T-helper 2 cell treated with Interferon-gamma antibody and Interleukin-4, amounts not matched to agents 5 μg/mL and 100 μg/mL, for 36 hours (primary cell): ENCODE measurements at regions not wholly inside any gene's neighbourhood (a gene's known extent, or its start where the extent isn't known, plus 50 kb on each side); places are given as distances from the start of the nearest gene placed in this dataset.

Source experiments
- DNase-seq: peaks from one replicate; pipeline ENCODE4 v3.0.0; 2021; ENCODE audit warnings: low spot score
- H3K27ac Mint-ChIP-seq: one replicate; pipeline ENCODE4 v1.8.0; 2021; ENCODE audit warnings: mild to moderate bottlenecking, mixed read lengths
- H3K27me3 Mint-ChIP-seq: one replicate; pipeline ENCODE4 v1.8.0; 2021; ENCODE audit warnings: low read depth, mixed read lengths
- H3K36me3 Mint-ChIP-seq: one replicate; pipeline ENCODE4 v1.8.0; 2021; ENCODE audit warnings: low read depth, mixed read lengths
- H3K4me1 Mint-ChIP-seq: one replicate; pipeline ENCODE4 v1.8.0; 2021; ENCODE audit warnings: low read depth, mixed read lengths
- H3K4me3 Mint-ChIP-seq: one replicate; pipeline ENCODE4 v1.8.0; 2022; ENCODE audit warnings: mild to moderate bottlenecking, moderate library complexity, mixed read lengths
- H3K9me3 Mint-ChIP-seq: one replicate; pipeline ENCODE4 v1.8.0; 2021; ENCODE audit warnings: mixed read lengths

DNA sequence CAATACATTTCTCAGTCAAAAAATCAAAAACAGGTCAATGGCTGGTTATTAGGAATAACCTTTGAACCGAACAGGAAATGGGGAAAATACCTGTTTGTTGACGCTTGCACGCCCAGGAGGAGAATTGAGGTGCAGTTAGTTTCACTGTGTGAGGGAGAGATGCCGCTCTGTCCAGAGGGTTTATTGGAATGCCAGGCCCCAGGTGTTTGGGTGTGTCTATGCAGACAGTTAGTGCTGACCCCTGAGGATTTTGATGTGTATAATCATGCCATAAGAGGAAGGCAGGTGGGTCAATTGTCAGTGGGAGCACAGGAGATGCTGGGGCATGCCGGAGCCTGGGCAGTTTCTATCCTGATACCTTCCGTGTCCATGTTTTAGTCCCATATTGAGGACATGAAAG lies 100.8 kb upstream of the DIO3 start:
- H3K27me3 Mint-ChIP-seq = peaks cover 39% of the 10 kb centered on the region
- H3K36me3 Mint-ChIP-seq = no peaks in the 10 kb centered on the region
- no peaks in the 10 kb centered on the region for H3K9me3 Mint-ChIP-seq
- H3K27ac Mint-ChIP-seq = no peak overlapping the region
- H3K4me1 Mint-ChIP-seq = no peaks in the 10 kb centered on the region
- H3K4me3 Mint-ChIP-seq = no peak overlapping the region
- DNase-seq = no peak

- no peaks in the 10 kb centered on the region for H3K9me3 Mint-ChIP-seq
- peaks cover 35% of the 10 kb centered on the region for H3K27me3 Mint-ChIP-seq
- no peak overlapping the region for H3K4me3 Mint-ChIP-seq
- H3K36me3 Mint-ChIP-seq = no peaks in the 10 kb centered on the region
- no peaks in the 10 kb centered on the region for H3K4me1 Mint-ChIP-seq
- no peak overlapping the region for H3K27ac Mint-ChIP-seq
- no peak for DNase-seq
These were observed 100.1 kb upstream of the DIO3 start for GRCh38 chr14:101460986-101461750.

- no peak for DNase-seq
- Mint-ChIP-seq H3K9me3 (no peaks in the 10 kb centered on the region), H3K27me3 (peaks cover 27% of the 10 kb centered on the region), H3K4me3 (no peak overlapping the region), H3K27ac (no peak overlapping the region), H3K4me1 (no peaks in the 10 kb centered on the region), H3K36me3 (no peaks in the 10 kb centered on the region)
These were observed 99.4 kb upstream of the DIO3 start for GRCh38 chr14:101461891-101462290.

DNA sequence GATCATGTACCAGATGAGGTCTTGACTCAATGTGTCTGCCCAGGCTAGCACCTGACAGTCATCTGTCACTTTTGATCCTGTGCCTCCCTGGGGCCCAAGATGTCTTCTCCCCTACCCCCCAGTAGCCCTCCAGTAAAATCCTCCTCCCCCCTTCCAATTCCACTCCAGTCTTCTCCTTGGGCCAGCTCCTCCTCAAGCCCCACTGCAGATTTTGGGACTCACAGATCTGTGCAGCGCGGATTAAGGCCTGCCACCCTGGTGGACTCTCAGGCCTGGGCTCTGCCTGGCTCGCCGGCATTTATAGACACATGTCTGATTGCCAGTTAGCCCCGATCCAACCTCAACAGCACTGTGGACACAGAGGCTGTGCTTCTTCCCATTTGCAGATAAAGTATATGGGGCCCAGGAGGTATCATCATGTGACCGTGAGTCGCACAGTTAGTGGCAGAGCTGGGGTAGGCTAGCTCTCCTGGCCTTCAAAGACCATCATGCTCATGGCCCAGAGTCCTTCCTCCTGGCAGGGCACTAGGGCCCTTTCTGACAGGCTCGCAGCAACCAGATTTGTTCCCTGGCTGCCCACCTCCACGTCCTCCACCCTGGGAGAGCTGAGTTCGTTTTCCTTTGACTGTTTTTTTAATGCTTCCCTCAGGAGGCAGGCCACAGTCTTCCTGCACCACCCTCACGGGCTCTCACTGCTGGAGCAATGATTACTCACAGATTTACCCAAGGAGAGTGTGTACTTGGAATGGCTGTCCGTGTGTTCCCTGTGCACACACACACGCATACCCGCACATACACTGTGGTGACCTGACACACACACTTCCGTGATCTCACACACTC lies 98.3 kb upstream of the DIO3 start:
- no peaks in the 10 kb centered on the region for H3K36me3 Mint-ChIP-seq
- H3K4me3 Mint-ChIP-seq = no peak overlapping the region
- H3K4me1 Mint-ChIP-seq = no peaks in the 10 kb centered on the region
- H3K9me3 Mint-ChIP-seq = no peaks in the 10 kb centered on the region
- DNase-seq = no peak
- H3K27ac Mint-ChIP-seq = no peak overlapping the region
- H3K27me3 Mint-ChIP-seq = peaks cover 27% of the 10 kb centered on the region

DNA sequence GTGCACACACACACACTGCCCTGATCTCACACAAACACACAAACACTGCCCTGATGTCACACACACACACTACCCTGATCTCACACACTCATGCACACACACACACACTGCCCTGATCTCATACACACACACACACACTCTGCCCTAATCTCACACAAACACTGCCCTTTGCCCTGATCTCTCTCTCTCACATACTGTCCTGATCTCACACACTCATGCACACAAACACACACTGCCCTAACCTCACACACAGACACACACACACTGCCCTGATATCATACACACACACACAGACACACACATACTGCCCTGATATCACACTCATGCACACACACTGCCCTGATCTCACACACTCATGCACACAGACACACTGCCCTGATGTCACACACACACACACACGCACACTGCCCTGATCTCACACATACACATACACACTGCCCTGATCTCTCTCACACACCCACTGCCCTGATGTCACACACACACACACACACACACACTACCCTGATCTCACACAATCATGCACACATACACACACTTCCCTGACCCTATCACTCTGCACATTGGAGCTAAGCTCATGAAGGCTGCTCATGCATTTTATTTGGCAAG lies 97.6 kb upstream of the DIO3 start:
- Mint-ChIP-seq H3K27me3 (peaks cover 27% of the 10 kb centered on the region), H3K4me1 (no peaks in the 10 kb centered on the region), H3K27ac (no peak overlapping the region), H3K9me3 (no peaks in the 10 kb centered on the region), H3K4me3 (no peak overlapping the region), H3K36me3 (no peaks in the 10 kb centered on the region)
- no peak for DNase-seq

- no peaks in the 10 kb centered on the region for H3K9me3 Mint-ChIP-seq
- H3K27me3 Mint-ChIP-seq = peaks cover 26% of the 10 kb centered on the region
- H3K4me1 Mint-ChIP-seq = no peaks in the 10 kb centered on the region
These were observed 96.8 kb upstream of the DIO3 start for GRCh38 chr14:101464310-101464983.

GRCh38 chr14:101464984-101465794 lies 96.1 kb upstream of the DIO3 start:
- Mint-ChIP-seq H3K4me3 (no peak overlapping the region), H3K27ac (no peak overlapping the region), H3K36me3 (no peaks in the 10 kb centered on the region), H3K4me1 (no peaks in the 10 kb centered on the region), H3K27me3 (peaks cover 22% of the 10 kb centered on the region), H3K9me3 (no peaks in the 10 kb centered on the region)
- no peak for DNase-seq

More at GRCh38 chr14:101464310-101464983, 96.8 kb upstream of the DIO3 start:
- H3K4me3 Mint-ChIP-seq = no peak overlapping the region
- DNase-seq = no peak
- no peaks in the 10 kb centered on the region for H3K36me3 Mint-ChIP-seq
- no peak overlapping the region for H3K27ac Mint-ChIP-seq

- Mint-ChIP-seq H3K4me1 (no peaks in the 10 kb centered on the region), H3K36me3 (no peaks in the 10 kb centered on the region), H3K9me3 (no peaks in the 10 kb centered on the region), H3K4me3 (no peak overlapping the region), H3K27ac (no peak overlapping the region), H3K27me3 (peaks cover 14% of the 10 kb centered on the region)
- DNase-seq = no peak
These were observed 95.4 kb upstream of the DIO3 start for GRCh38 chr14:101465795-101466448.

DNA sequence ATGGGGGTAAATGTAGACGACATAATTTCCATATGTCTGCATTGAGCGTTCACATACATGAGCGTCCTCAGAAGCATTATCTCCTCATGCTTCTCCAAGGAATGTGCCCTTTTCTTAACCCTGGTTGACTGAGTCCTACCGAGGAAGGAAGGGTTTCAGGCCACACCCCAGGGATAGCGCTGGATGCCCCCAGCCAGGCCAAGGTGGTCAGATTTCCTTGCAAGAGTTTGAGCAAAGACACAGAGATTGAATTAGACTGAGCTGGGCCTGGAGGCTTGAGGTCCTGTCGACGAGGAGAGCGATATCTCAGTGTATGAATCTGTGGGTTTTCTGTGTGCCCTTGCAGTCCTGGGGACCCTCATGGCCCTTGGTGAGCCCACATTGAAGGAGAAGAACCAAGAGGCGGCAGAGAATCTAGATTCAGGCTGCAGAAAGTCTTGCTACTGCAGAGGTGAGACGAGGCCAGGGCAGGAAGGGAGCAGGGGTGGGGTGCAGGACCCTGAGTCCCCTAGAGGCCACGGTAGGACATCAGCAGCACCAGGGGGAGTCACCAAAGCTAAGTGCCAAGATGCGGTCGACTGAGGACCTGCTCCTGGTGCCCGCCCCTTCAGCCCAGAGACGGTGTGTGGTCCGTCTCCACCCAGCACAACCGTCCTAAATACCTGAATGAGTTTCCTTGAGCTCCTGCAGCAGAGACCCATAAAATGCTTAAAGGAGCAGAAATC lies 94.7 kb upstream of the DIO3 start:
- no peak for DNase-seq
- Mint-ChIP-seq H3K9me3 (no peaks in the 10 kb centered on the region), H3K27me3 (peaks cover 8% of the 10 kb centered on the region), H3K4me1 (no peaks in the 10 kb centered on the region), H3K27ac (no peak overlapping the region), H3K36me3 (no peaks in the 10 kb centered on the region), H3K4me3 (no peak overlapping the region)

- H3K9me3 Mint-ChIP-seq = no peaks in the 10 kb centered on the region
- no peak overlapping the region for H3K27ac Mint-ChIP-seq
- peaks cover 4% of the 10 kb centered on the region for H3K27me3 Mint-ChIP-seq
- no peaks in the 10 kb centered on the region for H3K4me1 Mint-ChIP-seq
- no peak for DNase-seq
- no peak overlapping the region for H3K4me3 Mint-ChIP-seq
- H3K36me3 Mint-ChIP-seq = no peaks in the 10 kb centered on the region
These were observed 93.9 kb upstream of the DIO3 start for GRCh38 chr14:101467181-101467926.

- Mint-ChIP-seq H3K27me3 (peaks cover 4% of the 10 kb centered on the region), H3K9me3 (no peaks in the 10 kb centered on the region), H3K4me3 (no peak overlapping the region), H3K36me3 (no peaks in the 10 kb centered on the region), H3K27ac (no peak overlapping the region), H3K4me1 (no peaks in the 10 kb centered on the region)
- no peak for DNase-seq
These were observed 91.7 kb upstream of the DIO3 start for GRCh38 chr14:101469382-101470247.
